BJ (cell line): ENCODE measurements at regions not wholly inside any gene's neighbourhood (a gene's known extent, or its start where the extent isn't known, plus 50 kb on each side); places are given as distances from the start of the nearest gene placed in this dataset.

Experiments
- CTCF ChIA-PET: fragments of 350-600 bp; formaldehyde crosslinking; extraction: SDS; loops from one replicate; lab custom pipeline; 2021; ENCODE audit warnings: antibody characterized with exemption, inconsistent platforms; lab: Yijun Ruan, JAX
- POLR2A ChIA-PET: fragments of 300-600 bp; sonication (Branson Sonifier 250); formaldehyde crosslinking; extraction: SDS; loops from one replicate; lab custom pipeline; 2021; ENCODE audit warnings: antibody characterized with exemption; lab: Charles Lee
- DNase-seq: peaks from one replicate; pipeline ENCODE4 v3.0.0-alpha.2; 2011; ENCODE audit warnings: low read depth
- H3K27me3 ChIP-seq: 2 replicates; pipeline ENCODE4 v1.6.0; 2011; ENCODE audit warnings: low read length; ENCODE audit not compliant: control insufficient read depth, insufficient read depth
- H3K36me3 ChIP-seq: 2 replicates; pipeline ENCODE4 v1.5.1; 2011; ENCODE audit warnings: low read length; ENCODE audit not compliant: control insufficient read depth, insufficient read depth
- H3K4me3 ChIP-seq: 2 replicates; pipeline ENCODE4 v1.5.1; 2011; ENCODE audit warnings: low read depth, mild to moderate bottlenecking, control low read depth, low read length
- CTCF ChIP-seq: IDR thresholded peaks from 2 replicates; pipeline ENCODE4 v1.5.1; 2011; ENCODE audit warnings: low read depth, mild to moderate bottlenecking, control low read depth, inconsistent platforms, low read length, moderate library complexity; ENCODE audit not compliant: insufficient read depth

DNA sequence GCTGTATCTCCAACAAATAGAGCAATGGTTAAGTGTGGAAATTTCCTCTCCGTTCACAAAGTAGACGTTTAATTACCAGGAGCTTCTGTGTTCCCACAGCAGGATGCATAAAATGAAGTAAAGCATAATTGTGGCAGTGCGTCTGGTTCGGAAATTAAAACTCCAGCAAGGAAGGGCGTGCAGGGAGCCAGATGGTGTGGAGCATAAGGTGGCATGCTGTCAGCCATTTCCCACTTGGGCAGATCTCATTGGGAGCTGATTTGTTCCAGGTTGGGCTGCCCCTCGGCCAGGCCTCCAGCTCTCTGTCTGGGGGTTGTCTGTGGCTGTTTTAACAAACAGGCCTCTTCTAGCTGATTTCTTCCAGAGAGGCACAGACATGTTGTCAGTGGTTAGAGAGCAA, 182.1 kb upstream of the CLNK start:
- TF ChIP-seq CTCF = no peak
- DNase-seq = no peak
- Histone ChIP-seq H3K36me3 (no peaks in the 10 kb centered on the region), H3K27me3 (no peaks in the 10 kb centered on the region), H3K4me3 (no peak overlapping the region)
- CTCF ChIA-PET = no interaction called here
- POLR2A ChIA-PET = no interaction called here

- Histone ChIP-seq H3K36me3 (no peaks in the 10 kb centered on the region), H3K27me3 (no peaks in the 10 kb centered on the region), H3K4me3 (no peak overlapping the region)
- ChIA-PET CTCF (no interaction called here), POLR2A (no interaction called here)
- no peak for TF ChIP-seq CTCF
- no peak for DNase-seq
These were observed 176.5 kb upstream of the CLNK start for GRCh38 chr4:10861036-10861435.

DNA sequence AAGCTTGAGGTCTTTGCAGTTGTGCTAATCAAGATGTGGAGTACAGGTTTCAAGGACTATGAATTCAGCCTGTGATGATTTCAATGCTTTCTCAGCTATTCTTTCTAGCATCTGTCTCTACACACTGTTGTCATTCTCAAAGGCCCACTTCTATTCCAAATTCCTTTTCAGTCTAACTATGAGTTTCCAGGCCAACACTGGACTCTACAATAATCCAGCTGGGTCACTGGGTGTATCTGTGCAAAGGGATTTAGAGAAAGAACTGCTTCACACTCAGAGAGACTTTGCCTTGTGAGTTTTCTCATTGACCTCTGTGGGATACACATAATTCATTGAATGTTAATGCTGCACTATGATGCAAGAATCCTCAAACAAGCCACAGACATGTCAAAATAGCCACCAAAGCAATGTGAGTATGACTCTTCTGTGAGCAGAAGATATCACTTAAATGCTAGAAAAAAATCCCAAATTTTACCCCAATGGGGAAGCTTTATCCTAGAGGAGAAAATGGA, 171.8 kb upstream of the CLNK start:
- Histone ChIP-seq H3K4me3 (no peak overlapping the region), H3K27me3 (no peaks in the 10 kb centered on the region), H3K36me3 (no peaks in the 10 kb centered on the region)
- TF ChIP-seq CTCF = no peak
- DNase-seq = no peak
- CTCF ChIA-PET = no interaction called here
- POLR2A ChIA-PET = no interaction called here

DNA sequence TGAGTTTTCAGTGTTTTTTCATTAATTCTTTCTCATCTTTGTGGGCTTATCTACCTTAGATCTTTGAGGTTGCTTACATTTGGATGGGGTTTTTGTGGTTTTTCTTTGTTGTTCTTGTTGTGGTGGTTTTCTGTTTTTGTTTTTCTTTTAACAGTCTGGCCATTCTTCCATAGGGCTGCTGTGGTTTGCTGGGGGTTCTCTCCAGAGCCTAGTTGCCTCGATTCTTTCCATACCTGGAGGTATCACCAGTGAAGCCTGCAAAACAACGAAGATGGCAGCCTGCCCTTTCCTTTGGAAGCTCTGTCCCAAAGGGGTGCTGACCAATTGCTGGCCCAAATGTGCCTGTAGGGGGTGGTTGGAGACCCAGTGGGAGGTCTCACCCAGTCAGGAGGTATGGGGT, 168.6 kb upstream of the CLNK start:
- DNase-seq = no peak
- no peaks in the 10 kb centered on the region for H3K36me3 ChIP-seq
- TF ChIP-seq CTCF = no peak
- no peaks in the 10 kb centered on the region for H3K27me3 ChIP-seq
- ChIA-PET CTCF (no interaction called here), POLR2A (no interaction called here)
- H3K4me3 ChIP-seq = no peak overlapping the region

DNA sequence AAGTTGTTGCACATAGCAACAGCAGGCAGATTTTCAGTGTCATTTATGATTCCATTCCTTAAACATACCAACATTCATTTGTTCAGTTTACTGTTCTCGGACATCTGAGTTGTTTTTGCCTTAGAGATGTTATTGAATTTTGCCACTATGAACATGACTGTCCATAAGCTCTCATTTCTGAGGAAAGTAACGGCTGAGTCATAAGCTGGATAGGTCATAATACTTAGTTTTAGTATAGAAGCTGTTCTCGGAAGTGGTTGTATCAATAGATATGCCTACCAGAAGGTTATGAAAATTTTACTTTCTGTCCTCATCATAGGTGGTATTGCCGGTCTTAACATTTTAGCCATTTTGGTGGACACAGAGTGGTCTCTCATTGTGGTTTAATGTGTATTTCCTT, 157.1 kb upstream of the CLNK start:
- Histone ChIP-seq H3K27me3 (no peaks in the 10 kb centered on the region), H3K36me3 (no peaks in the 10 kb centered on the region), H3K4me3 (no peak overlapping the region)
- DNase-seq = no peak
- POLR2A ChIA-PET = no interaction called here
- CTCF ChIA-PET = no interaction called here
- no peak for TF ChIP-seq CTCF
